NCI-H1105 (cell line): ENCODE measurements at regions not wholly inside any gene's neighbourhood (a gene's known extent, or its start where the extent isn't known, plus 50 kb on each side); places are given as distances from the start of the nearest gene placed in this dataset.

Experiments
- DNase-seq: peaks from one replicate; lab custom pipeline; 2025; lab: John Stamatoyannopoulos, UW

- DNase-seq: no peak
Measured at GRCh38 chr16:65796481-65796880, 570.0 kb upstream of the CDH5 start.

GRCh38 chr16:65794973-65795372 is 571.5 kb upstream of the CDH5 start:
- DNase-seq: no peak

- DNase-seq: no peak
Measured at GRCh38 chr16:65793781-65794180, 572.7 kb upstream of the CDH5 start.

GRCh38 chr16:65790768-65791167 is 575.7 kb upstream of the CDH5 start:
- no peak for DNase-seq

- DNase-seq: no peak
Measured at GRCh38 chr16:65789161-65789945, 577.1 kb upstream of the CDH5 start.

GRCh38 chr16:65788434-65789140 is 577.9 kb upstream of the CDH5 start:
- no peak for DNase-seq

GRCh38 chr16:65787921-65788320 is 578.6 kb upstream of the CDH5 start:
- no peak for DNase-seq

- no peak for DNase-seq
Measured at GRCh38 chr16:65786916-65787315, 579.6 kb upstream of the CDH5 start.

- DNase-seq: no peak
Measured at GRCh38 chr16:65783709-65784474, 582.6 kb upstream of the CDH5 start.

- no peak for DNase-seq
Measured at GRCh38 chr16:65782611-65783600, 583.6 kb upstream of the CDH5 start.

- DNase-seq: no peak
Measured at GRCh38 chr16:65781855-65782254, 584.6 kb upstream of the CDH5 start.

GRCh38 chr16:65781363-65781762 is 585.1 kb upstream of the CDH5 start:
- no peak for DNase-seq

- DNase-seq: no peak
Measured at GRCh38 chr16:65779201-65779600, 587.3 kb upstream of the CDH5 start.

- DNase-seq: no peak
Measured at GRCh38 chr16:65776639-65777183, 589.8 kb upstream of the CDH5 start.

- no peak for DNase-seq
Measured at GRCh38 chr16:65775829-65776228, 590.7 kb upstream of the CDH5 start.

- DNase-seq: no peak
Measured at GRCh38 chr16:65774350-65774749, 592.1 kb upstream of the CDH5 start.

GRCh38 chr16:65773301-65773874 is 593.1 kb upstream of the CDH5 start:
- no peak for DNase-seq

- DNase-seq: no peak
Measured at GRCh38 chr16:65772134-65772732, 594.3 kb upstream of the CDH5 start.

GRCh38 chr16:65771707-65772106 is 594.8 kb upstream of the CDH5 start:
- DNase-seq: no peak

GRCh38 chr16:65770752-65771151 is 595.7 kb upstream of the CDH5 start:
- no peak for DNase-seq
